ENCODE measurements at regions not wholly inside any gene's neighbourhood (a gene's known extent, or its start where the extent isn't known, plus 50 kb on each side); places are given as distances from the start of the nearest gene placed in this dataset.
"Not testable (repeated sequence)": the region's sequence is repeated elsewhere in the genome, so short reads cannot be mapped to it uniquely, and the experiment has no call there.

DNA sequence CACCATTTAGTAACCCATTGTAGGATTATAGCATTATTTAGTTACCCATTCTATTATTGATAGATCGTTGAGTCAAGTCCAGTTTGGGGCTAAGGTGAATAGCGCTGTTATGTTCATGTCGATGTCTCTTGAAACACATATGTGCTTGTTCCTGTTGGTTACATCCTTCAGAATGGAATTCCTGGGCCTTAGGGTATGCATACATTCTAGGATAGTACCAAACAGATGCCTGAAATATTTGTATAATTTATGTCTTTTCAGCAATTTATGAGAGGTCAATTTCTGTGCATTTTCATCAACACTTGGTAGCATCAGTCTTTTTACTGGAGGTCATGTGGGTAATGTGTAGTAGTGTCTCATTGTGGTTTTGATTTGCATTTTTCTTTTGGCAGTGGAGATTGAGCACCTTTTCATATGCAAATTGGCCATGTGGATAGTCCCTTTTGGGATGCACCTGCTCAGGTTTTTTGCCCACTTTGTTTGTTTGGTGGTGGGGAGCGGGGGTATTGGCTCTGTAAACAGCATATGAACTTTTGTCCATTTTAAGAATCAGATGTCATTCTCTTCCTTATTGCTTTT, 104.2 kb downstream of the CDRT15L2 start:
- DNase-seq: not testable (repeated sequence)

DNA sequence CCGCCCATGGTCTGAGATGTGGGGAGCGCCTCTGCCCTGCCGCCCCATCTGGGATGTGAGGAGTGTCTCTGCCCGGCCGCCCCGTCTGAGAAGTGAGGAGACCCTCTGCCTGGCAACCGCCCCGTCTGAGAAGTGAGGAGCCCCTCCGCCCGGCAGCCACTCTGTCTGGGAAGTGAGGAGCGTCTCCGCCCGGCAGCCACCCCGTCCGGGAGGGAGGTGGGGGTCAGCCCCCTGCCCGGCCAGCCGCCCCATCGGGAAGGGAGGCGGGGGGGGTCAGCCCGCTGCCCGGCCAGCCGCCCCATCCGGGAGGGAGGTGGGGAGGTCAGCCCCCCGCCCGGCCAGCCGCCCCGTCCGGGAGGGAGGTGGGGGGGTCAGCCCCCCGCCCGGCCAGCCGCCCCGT, 105.5 kb downstream of the CDRT15L2 start:
- not testable (repeated sequence) for DNase-seq

GRCh38 chr17:20687584-20687983, 108.1 kb downstream of the CDRT15L2 start:
- not testable (repeated sequence) for DNase-seq

- DNase-seq: not testable (repeated sequence)
Observed at GRCh38 chr17:20689170-20689749, 109.7 kb downstream of the CDRT15L2 start.

DNA sequence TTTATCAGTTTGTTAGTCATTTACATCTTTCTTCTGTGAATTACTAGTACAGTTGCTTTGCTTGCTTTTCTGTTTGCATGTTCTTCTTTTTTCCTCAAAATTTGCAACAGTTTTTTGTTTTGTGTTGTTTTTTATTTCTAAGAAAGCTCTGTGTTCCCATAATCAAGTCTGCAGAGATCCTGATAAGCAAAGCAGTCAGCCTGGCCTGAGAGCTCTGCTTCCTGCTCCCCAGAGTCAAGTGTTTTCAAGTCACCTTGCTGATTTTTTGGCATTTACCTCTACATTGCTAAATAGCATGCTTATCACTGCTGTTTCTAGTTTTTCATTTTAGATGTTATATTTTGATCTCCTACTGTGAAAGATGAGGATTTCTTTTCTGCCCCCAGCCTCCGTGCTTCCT, 113.2 kb downstream of the CDRT15L2 start:
- DNase-seq: not testable (repeated sequence)

GRCh38 chr17:20695871-20696270, 116.3 kb downstream of the CDRT15L2 start:
- DNase-seq: not testable (repeated sequence)

- DNase-seq: not testable (repeated sequence)
Observed at GRCh38 chr17:20698463-20699206, 119.1 kb downstream of the CDRT15L2 start.

- DNase-seq: not testable (repeated sequence)
Observed at GRCh38 chr17:20700528-20700927, 121.0 kb downstream of the CDRT15L2 start.

GRCh38 chr17:20701366-20701765, 121.8 kb downstream of the CDRT15L2 start:
- DNase-seq: not testable (repeated sequence)

DNA sequence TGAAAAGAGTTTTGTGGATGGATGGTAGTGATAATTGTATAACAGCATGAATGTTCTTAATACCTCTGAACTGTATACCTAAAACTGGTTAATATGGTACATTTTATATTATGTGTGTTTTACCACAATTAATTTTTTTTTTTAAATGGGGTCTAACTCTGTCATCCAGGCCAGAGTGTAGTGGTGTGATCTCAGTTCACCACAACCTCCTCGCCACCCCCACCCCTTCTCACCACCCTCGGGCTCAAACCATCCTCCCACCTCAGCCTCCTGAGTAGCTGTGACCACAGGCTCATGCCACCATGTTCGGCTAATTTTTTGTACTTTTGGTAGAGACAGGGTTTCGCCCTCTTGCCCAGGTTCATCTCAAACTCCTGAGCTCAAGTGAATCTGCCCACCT, 123.2 kb downstream of the CDRT15L2 start:
- no peak for DNase-seq

DNA sequence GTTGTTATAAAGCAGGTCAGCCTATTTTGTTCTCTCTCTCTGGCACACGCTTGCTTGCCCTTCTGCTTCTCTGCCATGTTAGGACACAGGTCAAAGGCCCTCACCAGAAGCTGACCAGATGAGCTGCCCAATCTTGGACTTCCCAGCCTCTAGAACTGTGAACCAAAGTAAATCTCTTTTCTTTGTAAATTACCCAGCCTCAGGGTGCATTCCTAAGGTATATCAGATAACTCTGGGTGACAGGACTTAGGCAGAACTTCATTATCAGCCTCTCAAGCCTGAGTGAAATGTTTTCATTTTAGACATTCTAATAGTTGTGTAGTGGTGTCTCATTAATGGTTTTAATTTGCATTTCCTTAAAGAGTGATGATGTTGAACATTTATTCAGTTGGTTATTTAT, 124.3 kb downstream of the CDRT15L2 start:
- DNase-seq: no peak

DNA sequence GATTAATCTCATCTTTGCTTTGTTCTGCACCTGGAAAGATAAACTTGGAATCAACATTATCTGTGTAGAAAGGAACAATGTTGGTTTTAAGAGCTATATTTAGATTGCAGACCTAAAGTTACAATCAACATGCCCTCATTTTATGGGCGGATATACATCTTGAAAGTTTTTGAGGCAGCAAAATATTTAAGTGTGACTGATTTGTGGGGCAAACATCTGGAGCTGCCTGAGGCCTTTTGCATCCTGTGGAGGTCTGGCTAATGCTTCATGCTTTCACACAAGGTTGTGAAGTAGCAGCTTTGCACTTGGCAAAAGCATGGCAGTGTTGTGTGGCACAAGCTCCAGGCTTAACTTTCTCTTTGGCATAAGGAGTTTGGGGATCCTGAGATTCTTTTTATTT, 125.7 kb downstream of the CDRT15L2 start:
- DNase-seq: not testable (repeated sequence)

GRCh38 chr17:20706751-20707373, 127.3 kb downstream of the CDRT15L2 start:
- no peak for DNase-seq

GRCh38 chr17:20708821-20709220, 129.3 kb downstream of the CDRT15L2 start:
- DNase-seq: not testable (repeated sequence)

GRCh38 chr17:20716481-20716880, 137.0 kb downstream of the CDRT15L2 start:
- not testable (repeated sequence) for DNase-seq

DNA sequence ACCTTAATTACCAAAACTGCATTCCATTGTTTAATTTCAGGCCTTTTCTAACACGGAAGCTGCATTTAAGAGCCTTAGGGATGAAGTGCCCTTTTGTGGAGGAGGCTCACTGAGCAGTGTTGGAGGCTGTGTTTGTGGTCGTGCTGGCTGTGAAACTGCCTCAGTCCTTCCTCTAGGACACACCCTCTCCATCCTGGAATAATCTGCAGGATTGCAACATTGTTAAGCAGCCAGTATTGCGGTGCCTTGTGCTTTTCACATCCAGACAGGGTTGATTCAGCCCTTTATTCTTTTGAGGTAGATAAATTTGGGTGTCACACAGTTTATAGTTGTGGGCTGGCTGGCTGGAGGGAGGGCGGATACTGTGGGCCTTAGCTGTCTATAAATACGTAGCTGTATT, 141.6 kb downstream of the CDRT15L2 start:
- DNase-seq: no peak

GRCh38 chr17:20724391-20724790, 144.9 kb downstream of the CDRT15L2 start:
- not testable (repeated sequence) for DNase-seq

GRCh38 chr17:20727201-20727600, 147.7 kb downstream of the CDRT15L2 start:
- DNase-seq: not testable (repeated sequence)

GRCh38 chr17:20728181-20728580, 148.7 kb downstream of the CDRT15L2 start:
- no peak for DNase-seq

- not testable (repeated sequence) for DNase-seq
Observed at GRCh38 chr17:20731131-20731530, 151.6 kb downstream of the CDRT15L2 start.

DNA sequence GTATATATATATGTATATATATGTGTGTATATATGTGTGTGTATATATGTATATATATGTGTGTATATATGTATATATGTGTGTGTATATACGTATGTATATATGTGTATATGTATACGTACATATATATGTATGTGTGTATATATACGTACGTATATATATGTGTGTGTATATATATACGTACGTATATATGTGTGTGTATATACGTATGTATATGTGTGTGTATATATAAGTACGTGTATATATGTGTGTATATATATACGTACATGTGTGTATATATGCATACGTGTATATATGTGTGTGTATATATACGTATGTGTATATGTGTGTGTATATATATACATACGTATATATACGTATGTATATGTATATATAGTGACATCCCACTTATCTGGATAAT, 154.4 kb downstream of the CDRT15L2 start:
- no peak for DNase-seq

DNA sequence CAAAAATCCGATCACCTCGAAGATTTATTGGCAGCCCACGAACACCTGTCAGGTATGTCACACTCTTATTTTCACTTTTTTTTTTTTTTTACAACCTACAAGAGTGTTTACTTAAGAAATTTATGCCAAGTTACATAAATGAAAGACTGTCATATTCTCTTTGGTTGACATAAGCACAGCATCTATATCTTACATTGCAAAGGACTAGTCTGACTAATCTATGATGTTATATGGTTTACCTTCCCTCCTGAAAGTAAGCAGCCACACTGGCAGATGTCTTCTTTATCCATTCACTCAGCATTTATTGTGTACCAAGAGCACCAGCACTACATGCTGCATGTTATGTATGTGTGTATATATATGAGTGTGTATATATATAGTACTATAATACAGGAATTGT, 156.3 kb downstream of the CDRT15L2 start:
- DNase-seq: no peak

DNA sequence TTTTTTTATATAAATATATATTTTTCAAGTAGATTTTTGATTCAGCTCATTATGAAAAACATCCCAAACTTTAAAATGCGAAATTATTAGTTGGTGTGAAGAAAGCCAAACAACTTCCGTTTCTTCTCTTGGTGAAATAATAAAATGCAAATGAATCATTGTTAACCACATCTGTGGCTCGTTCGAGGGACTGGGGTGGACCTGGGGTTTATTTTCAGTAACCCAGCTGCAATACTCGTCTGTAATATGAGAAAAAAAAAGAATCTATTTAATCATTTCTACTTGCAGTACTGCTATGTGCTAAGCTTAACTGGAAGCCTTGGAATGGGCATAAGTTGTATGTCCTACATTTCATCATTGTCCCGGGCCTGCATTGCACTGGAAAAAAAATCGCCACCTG, 158.1 kb downstream of the CDRT15L2 start:
- not testable (repeated sequence) for DNase-seq

All from dermis blood vessel endothelial cell (primary cell).